KOPT-K1 (cell line): ENCODE measurements at regions not wholly inside any gene's neighbourhood (a gene's known extent, or its start where the extent isn't known, plus 50 kb on each side); places are given as distances from the start of the nearest gene placed in this dataset.
A peak's percentile ranks its signal among the peaks of the same experiment; 100 is the strongest.

ENCODE experiments used
- H3K27ac ChIP-seq: fragments of 200-600 bp; sonication (generic); 2 replicates; pipeline ENCODE4 v1.5.1; 2016; ENCODE audit warnings: antibody characterized with exemption, mild to moderate bottlenecking, low read depth, low read length; ENCODE audit not compliant: poor library complexity, severe bottlenecking
- H3K36me3 ChIP-seq: fragments of 200-600 bp; sonication (generic); 2 replicates; pipeline ENCODE4 v1.5.1; 2017; ENCODE audit warnings: antibody characterized with exemption, mild to moderate bottlenecking, low read length, moderate library complexity; ENCODE audit not compliant: insufficient read depth
- H3K9me3 ChIP-seq: fragments of 200-600 bp; sonication (generic); 2 replicates; pipeline ENCODE4 v1.5.1; 2017; ENCODE audit warnings: antibody characterized with exemption, low read length, mild to moderate bottlenecking; ENCODE audit not compliant: insufficient read depth, poor library complexity, severe bottlenecking

GRCh38 chr13:62292714-62293480 lies 877.2 kb upstream of the PCDH20 start:
- no peaks in the 10 kb centered on the region for H3K36me3 ChIP-seq
- no peak overlapping the region for H3K27ac ChIP-seq
- H3K9me3 ChIP-seq, result peaks cover 4% of the 10 kb centered on the region

GRCh38 chr13:62290542-62290941 lies 874.9 kb upstream of the PCDH20 start:
- peaks cover 4% of the 10 kb centered on the region for H3K9me3 ChIP-seq
- H3K27ac ChIP-seq, result no peak overlapping the region
- no peaks in the 10 kb centered on the region for H3K36me3 ChIP-seq

GRCh38 chr13:62287764-62288163 lies 872.1 kb upstream of the PCDH20 start:
- no peaks in the 10 kb centered on the region for H3K36me3 ChIP-seq
- H3K9me3 ChIP-seq, result peaks cover 4% of the 10 kb centered on the region
- no peak overlapping the region for H3K27ac ChIP-seq

- Histone ChIP-seq H3K27ac (no peak overlapping the region), H3K9me3 (no peaks in the 10 kb centered on the region), H3K36me3 (no peaks in the 10 kb centered on the region)
Observed at GRCh38 chr13:62280590-62280989, 864.9 kb upstream of the PCDH20 start.

- H3K27ac ChIP-seq, result no peak overlapping the region
- no peaks in the 10 kb centered on the region for H3K36me3 ChIP-seq
- H3K9me3 ChIP-seq, result no peaks in the 10 kb centered on the region
Observed at GRCh38 chr13:62278271-62278670, 862.6 kb upstream of the PCDH20 start.

GRCh38 chr13:62251734-62252133 lies 836.1 kb upstream of the PCDH20 start:
- no peaks in the 10 kb centered on the region for H3K36me3 ChIP-seq
- no peaks in the 10 kb centered on the region for H3K9me3 ChIP-seq
- H3K27ac ChIP-seq, result no peak overlapping the region

GRCh38 chr13:62250501-62251201 lies 835.0 kb upstream of the PCDH20 start:
- H3K9me3 ChIP-seq, result no peaks in the 10 kb centered on the region
- no peak overlapping the region for H3K27ac ChIP-seq
- no peaks in the 10 kb centered on the region for H3K36me3 ChIP-seq

- H3K27ac ChIP-seq, result no peak overlapping the region
- H3K36me3 ChIP-seq, result no peaks in the 10 kb centered on the region
- no peaks in the 10 kb centered on the region for H3K9me3 ChIP-seq
Observed at GRCh38 chr13:62246581-62246980, 830.9 kb upstream of the PCDH20 start.

GRCh38 chr13:62243106-62243505 lies 827.5 kb upstream of the PCDH20 start:
- no peaks in the 10 kb centered on the region for H3K36me3 ChIP-seq
- H3K9me3 ChIP-seq, result no peaks in the 10 kb centered on the region
- no peak overlapping the region for H3K27ac ChIP-seq

- no peak overlapping the region for H3K27ac ChIP-seq
- H3K9me3 ChIP-seq, result no peaks in the 10 kb centered on the region
- H3K36me3 ChIP-seq, result no peaks in the 10 kb centered on the region
Observed at GRCh38 chr13:62234780-62235440, 819.3 kb upstream of the PCDH20 start.

- Histone ChIP-seq H3K36me3 (no peaks in the 10 kb centered on the region), H3K27ac (no peak overlapping the region), H3K9me3 (no peaks in the 10 kb centered on the region)
Observed at GRCh38 chr13:62210951-62211350, 795.3 kb upstream of the PCDH20 start.

- Histone ChIP-seq H3K9me3 (peaks cover 8% of the 10 kb centered on the region), H3K27ac (peak overlapping the region; percentile 6), H3K36me3 (no peaks in the 10 kb centered on the region)
Observed at GRCh38 chr13:62209529-62209928, 793.9 kb upstream of the PCDH20 start.

GRCh38 chr13:62207388-62207787 lies 791.7 kb upstream of the PCDH20 start:
- peaks cover 8% of the 10 kb centered on the region for H3K9me3 ChIP-seq
- H3K27ac ChIP-seq, result no peak overlapping the region
- no peaks in the 10 kb centered on the region for H3K36me3 ChIP-seq

GRCh38 chr13:62206165-62206564 lies 790.5 kb upstream of the PCDH20 start:
- Histone ChIP-seq H3K9me3 (peaks cover 8% of the 10 kb centered on the region), H3K36me3 (no peaks in the 10 kb centered on the region), H3K27ac (no peak overlapping the region)

- Histone ChIP-seq H3K27ac (no peak overlapping the region), H3K36me3 (no peaks in the 10 kb centered on the region), H3K9me3 (peaks cover 8% of the 10 kb centered on the region)
Observed at GRCh38 chr13:62205273-62205672, 789.6 kb upstream of the PCDH20 start.
